ENCODE measurements at regions not wholly inside any gene's neighbourhood (a gene's known extent, or its start where the extent isn't known, plus 50 kb on each side); places are given as distances from the start of the nearest gene placed in this dataset.

- 87 to 88% methylated on average over 21 to 22 of the region's 22 CpGs for WGBS, 2 donors
- DNase-seq: no peak
- Histone ChIP-seq H3K27me3 (no peaks in the 10 kb centered on the region), H3K4me1 (no peaks in the 10 kb centered on the region), H3K9me3 (no peaks in the 10 kb centered on the region), H3K4me3 (no peak overlapping the region), H3K36me3 (no peaks in the 10 kb centered on the region), H3K27ac (no peak overlapping the region)
- intact Hi-C loops (cut with DNase I): loop anchor here in 1 of 3 donors (10.0 kb wide), 1 partner anchor 275 kb away; no protein-coding TSS in a partner anchor
- no peak for FAIRE-seq
- ATAC-seq: no peak
- no peak for TF ChIP-seq CTCF (IDR thresholded peaks at IDR 0.05)
Measured at GRCh38 chr5:2009986-2010914, 127.5 kb upstream of the IRX4 start.

- no peak overlapping the region for H3K4me3 ChIP-seq
- H3K9me3 ChIP-seq: no peaks in the 10 kb centered on the region
- FAIRE-seq (no peak), ATAC-seq (no peak), DNase-seq (no peak)
- intact Hi-C loops (cut with DNase I): no loop called here
- no peaks in the 10 kb centered on the region for H3K36me3 ChIP-seq
- WGBS, 2 donors: 61 to 66% methylated on average over 15 of the region's 15 CpGs
- TF ChIP-seq CTCF (IDR thresholded peaks at IDR 0.05): no peak
- no peak overlapping the region for H3K27ac ChIP-seq
- no peaks in the 10 kb centered on the region for H3K4me1 ChIP-seq
- H3K27me3 ChIP-seq: no peaks in the 10 kb centered on the region
Measured at GRCh38 chr5:2008851-2009629, 126.3 kb upstream of the IRX4 start.

- no peak for FAIRE-seq
- ATAC-seq: peak in 1 of 4 donors; percentile 49
- Histone ChIP-seq H3K4me1 (no peaks in the 10 kb centered on the region), H3K36me3 (no peaks in the 10 kb centered on the region), H3K4me3 (no peak overlapping the region), H3K27ac (no peak overlapping the region), H3K27me3 (no peaks in the 10 kb centered on the region), H3K9me3 (no peaks in the 10 kb centered on the region)
- intact Hi-C loops (cut with DNase I): no loop called here
- WGBS, 2 donors: 49 to 62% methylated on average over 35 of the region's 35 CpGs
- TF ChIP-seq CTCF (IDR thresholded peaks at IDR 0.05): no peak
- peak in 1 of 6 donors; percentile 7 for DNase-seq
Measured at GRCh38 chr5:2007878-2008501, 125.3 kb upstream of the IRX4 start.

- intact Hi-C loops (cut with DNase I): no loop called here
- DNase-seq (no peak), FAIRE-seq (no peak), ATAC-seq (no peak)
- WGBS, 2 donors: 67 to 75% methylated on average over 24 of the region's 24 CpGs
- no peak for TF ChIP-seq CTCF (IDR thresholded peaks at IDR 0.05)
- H3K4me3 ChIP-seq: no peak overlapping the region
- H3K4me1 ChIP-seq: no peaks in the 10 kb centered on the region
- H3K36me3 ChIP-seq: no peaks in the 10 kb centered on the region
- H3K27me3 ChIP-seq: no peaks in the 10 kb centered on the region
- H3K9me3 ChIP-seq: no peaks in the 10 kb centered on the region
- H3K27ac ChIP-seq: no peak overlapping the region
Measured at GRCh38 chr5:2007496-2007877, 124.8 kb upstream of the IRX4 start.
